BJ (cell line): ENCODE measurements at regions not wholly inside any gene's neighbourhood (a gene's known extent, or its start where the extent isn't known, plus 50 kb on each side); places are given as distances from the start of the nearest gene placed in this dataset.

ENCODE experiments used
- CTCF ChIA-PET: fragments of 350-600 bp; formaldehyde crosslinking; extraction: SDS; loops from one replicate; lab custom pipeline; 2021; ENCODE audit warnings: antibody characterized with exemption, inconsistent platforms; lab: Yijun Ruan, JAX
- POLR2A ChIA-PET: fragments of 300-600 bp; sonication (Branson Sonifier 250); formaldehyde crosslinking; extraction: SDS; loops from one replicate; lab custom pipeline; 2021; ENCODE audit warnings: antibody characterized with exemption; lab: Charles Lee
- DNase-seq: peaks from one replicate; pipeline ENCODE4 v3.0.0-alpha.2; 2011; ENCODE audit warnings: low read depth
- H3K27me3 ChIP-seq: 2 replicates; pipeline ENCODE4 v1.6.0; 2011; ENCODE audit warnings: low read length; ENCODE audit not compliant: control insufficient read depth, insufficient read depth
- H3K36me3 ChIP-seq: 2 replicates; pipeline ENCODE4 v1.5.1; 2011; ENCODE audit warnings: low read length; ENCODE audit not compliant: control insufficient read depth, insufficient read depth
- H3K4me3 ChIP-seq: 2 replicates; pipeline ENCODE4 v1.5.1; 2011; ENCODE audit warnings: low read depth, mild to moderate bottlenecking, control low read depth, low read length
- TF ChIP-seq, protein P1 (sequence below): IDR thresholded peaks from 2 replicates; pipeline ENCODE4 v1.5.1; 2011; ENCODE audit warnings: low read depth, mild to moderate bottlenecking, control low read depth, inconsistent platforms, low read length, moderate library complexity; ENCODE audit not compliant: insufficient read depth

DNA sequence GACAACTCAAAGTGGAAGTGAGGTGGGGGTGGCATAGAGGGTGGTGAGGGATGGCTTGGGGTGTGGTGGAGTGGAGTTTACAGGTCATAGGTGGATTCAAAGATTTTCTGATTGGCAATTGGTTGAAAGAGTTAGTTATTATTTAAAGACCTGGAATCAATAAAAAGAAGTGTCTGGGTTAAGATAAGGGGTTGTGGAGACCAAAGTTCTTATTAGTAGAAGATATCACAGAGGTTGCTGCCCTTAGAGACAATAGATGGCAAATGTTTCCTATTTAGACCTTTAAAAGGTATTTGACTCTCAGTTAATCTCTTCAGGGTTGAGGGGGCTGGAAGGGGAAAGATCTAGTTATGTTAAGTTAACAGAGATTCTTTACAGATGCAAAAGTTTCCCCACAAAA is 412.3 kb upstream of the TBL1XR1 start:
- no peaks in the 10 kb centered on the region for H3K36me3 ChIP-seq
- ChIA-PET POLR2A (no interaction called here), CTCF (interaction anchor here (0.6 kb wide), 1 partner anchor 9 kb away, joined by 3 read pairs; no protein-coding TSS in a partner anchor)
- DNase-seq, result no peak
- TF ChIP-seq, protein P1, sequence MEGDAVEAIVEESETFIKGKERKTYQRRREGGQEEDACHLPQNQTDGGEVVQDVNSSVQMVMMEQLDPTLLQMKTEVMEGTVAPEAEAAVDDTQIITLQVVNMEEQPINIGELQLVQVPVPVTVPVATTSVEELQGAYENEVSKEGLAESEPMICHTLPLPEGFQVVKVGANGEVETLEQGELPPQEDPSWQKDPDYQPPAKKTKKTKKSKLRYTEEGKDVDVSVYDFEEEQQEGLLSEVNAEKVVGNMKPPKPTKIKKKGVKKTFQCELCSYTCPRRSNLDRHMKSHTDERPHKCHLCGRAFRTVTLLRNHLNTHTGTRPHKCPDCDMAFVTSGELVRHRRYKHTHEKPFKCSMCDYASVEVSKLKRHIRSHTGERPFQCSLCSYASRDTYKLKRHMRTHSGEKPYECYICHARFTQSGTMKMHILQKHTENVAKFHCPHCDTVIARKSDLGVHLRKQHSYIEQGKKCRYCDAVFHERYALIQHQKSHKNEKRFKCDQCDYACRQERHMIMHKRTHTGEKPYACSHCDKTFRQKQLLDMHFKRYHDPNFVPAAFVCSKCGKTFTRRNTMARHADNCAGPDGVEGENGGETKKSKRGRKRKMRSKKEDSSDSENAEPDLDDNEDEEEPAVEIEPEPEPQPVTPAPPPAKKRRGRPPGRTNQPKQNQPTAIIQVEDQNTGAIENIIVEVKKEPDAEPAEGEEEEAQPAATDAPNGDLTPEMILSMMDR, result no peak
- H3K4me3 ChIP-seq, result no peak overlapping the region
- H3K27me3 ChIP-seq, result no peaks in the 10 kb centered on the region

DNA sequence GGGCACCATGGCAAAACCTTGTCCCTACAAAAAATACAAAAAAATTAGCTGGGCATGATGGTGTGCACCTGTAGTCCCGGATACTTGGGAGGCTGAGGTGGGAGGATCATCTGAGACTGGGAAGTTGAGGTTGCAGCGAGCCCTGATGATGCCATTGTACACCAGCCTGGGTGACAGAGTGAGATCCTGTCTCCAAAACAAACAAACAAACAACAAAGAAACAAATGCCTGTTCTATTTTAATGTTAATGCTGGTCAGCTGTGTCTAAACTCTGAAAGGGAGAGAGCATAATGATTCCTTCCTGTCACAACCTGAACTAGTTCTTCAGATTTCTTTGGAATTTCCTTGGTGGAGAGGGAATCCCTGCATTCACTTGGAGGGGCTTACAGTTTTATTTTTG is 413.0 kb upstream of the TBL1XR1 start:
- DNase-seq, result no peak
- TF ChIP-seq, protein P1, result no peak
- CTCF ChIA-PET, result interaction anchor here (0.6 kb wide), 1 partner anchor 10 kb away, joined by 3 read pairs; no protein-coding TSS in a partner anchor
- POLR2A ChIA-PET, result no interaction called here
- Histone ChIP-seq H3K4me3 (no peak overlapping the region), H3K36me3 (no peaks in the 10 kb centered on the region), H3K27me3 (no peaks in the 10 kb centered on the region)

DNA sequence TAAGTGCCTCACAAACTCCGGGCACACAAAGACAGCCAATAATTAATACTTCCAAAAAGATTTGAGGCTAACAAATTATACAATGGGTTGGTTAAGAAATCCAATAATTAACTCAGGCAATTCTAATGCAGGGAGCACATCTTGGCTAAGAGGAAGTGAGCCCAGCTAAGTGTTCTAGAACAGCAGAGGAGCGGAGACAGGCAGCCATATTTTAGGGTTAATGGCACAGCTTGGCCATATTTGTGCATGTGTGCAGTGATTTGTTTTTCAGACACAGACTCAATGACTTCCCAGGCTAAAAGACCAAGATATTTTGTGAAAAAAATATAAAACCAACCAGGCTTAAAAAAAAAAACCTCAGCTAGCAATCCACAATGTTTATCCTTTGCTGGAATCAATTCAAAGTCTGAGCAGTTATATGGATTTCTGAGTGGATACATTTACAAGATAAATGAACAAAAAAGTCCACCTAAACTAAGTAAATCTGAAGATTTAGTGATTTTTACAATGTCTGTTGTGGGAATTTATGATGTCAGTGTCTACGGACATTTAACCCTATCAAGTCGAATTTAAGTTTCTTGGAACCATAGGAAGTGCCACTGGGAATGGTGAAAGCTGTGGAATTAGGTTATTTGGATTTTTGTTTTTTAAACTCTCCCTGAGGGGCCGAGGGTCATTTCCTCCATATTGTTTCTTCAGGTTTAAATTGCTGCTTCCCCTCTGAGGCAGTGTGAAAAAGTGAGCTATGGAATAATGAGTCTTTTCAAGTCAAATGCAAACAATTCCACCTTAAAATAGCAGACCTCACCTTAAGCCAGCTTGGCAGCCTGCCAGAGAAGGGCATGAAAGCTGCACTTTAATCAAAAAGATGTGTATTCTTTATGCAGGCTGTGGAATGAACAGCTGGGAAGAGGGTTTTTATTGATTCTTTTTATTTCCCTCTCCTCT is 413.7 kb upstream of the TBL1XR1 start:
- TF ChIP-seq, protein P1, result no peak
- ChIA-PET CTCF (no interaction called here), POLR2A (no interaction called here)
- no peaks in the 10 kb centered on the region for H3K36me3 ChIP-seq
- H3K4me3 ChIP-seq, result no peak overlapping the region
- no peaks in the 10 kb centered on the region for H3K27me3 ChIP-seq
- DNase-seq, result no peak

GRCh38 chr3:177611752-177612334 is 414.6 kb upstream of the TBL1XR1 start:
- H3K4me3 ChIP-seq, result no peak overlapping the region
- DNase-seq, result no peak
- no peaks in the 10 kb centered on the region for H3K36me3 ChIP-seq
- H3K27me3 ChIP-seq, result no peaks in the 10 kb centered on the region
- CTCF ChIA-PET, result no interaction called here
- POLR2A ChIA-PET, result no interaction called here
- TF ChIP-seq, protein P1, result no peak

- ChIA-PET POLR2A (no interaction called here), CTCF (interaction anchor here (1.1 to 1.4 kb wide), 2 partner anchors 9 to 11 kb away, joined by 4 read pairs; no protein-coding TSS in a partner anchor)
- DNase-seq, result no peak
- TF ChIP-seq, protein P1, result no peak
- H3K27me3 ChIP-seq, result no peaks in the 10 kb centered on the region
- H3K36me3 ChIP-seq, result no peaks in the 10 kb centered on the region
- H3K4me3 ChIP-seq, result no peak overlapping the region
Measured at GRCh38 chr3:177613901-177614300, 416.6 kb upstream of the TBL1XR1 start.
